ENCODE measurements at regions not wholly inside any gene's neighbourhood (a gene's known extent, or its start where the extent isn't known, plus 50 kb on each side); places are given as distances from the start of the nearest gene placed in this dataset.

GRCh38 chrX:36861601-36862000 is 146.6 kb upstream of the FAM47C start:
- Histone ChIP-seq H3K4me2 (replicated peaks; ENCODE audit: extremely low read depth, low read length, poor library complexity, severe bottlenecking) (no peak overlapping the region), H3K9ac (ENCODE audit: insufficient read depth, low read length, poor library complexity, severe bottlenecking) (no peak overlapping the region), H4K20me1 (ENCODE audit: insufficient read depth, low read length) (no peaks in the 10 kb centered on the region), H3K9me3 (replicated peaks in 1 of 2; ENCODE audit: control insufficient read depth in 1 of 2, insufficient read depth in 1 of 2, low read length in 2 of 2) (no peaks in the 10 kb centered on the region), H3K4me3 (replicated peaks in 1 of 3; ENCODE audit: low read depth in 2 of 3, low read length in 3 of 3) (no peak overlapping the region), H3K27me3 (ENCODE audit: control insufficient read depth in 2 of 2, insufficient read depth in 2 of 2, low read length in 2 of 2) (no peaks in the 10 kb centered on the region), H3K4me1 (ENCODE audit: control insufficient read depth in 1 of 2, insufficient read depth in 2 of 2, low read length in 2 of 2) (no peaks in the 10 kb centered on the region), H3K36me3 (replicated peaks in 1 of 2; ENCODE audit: control insufficient read depth in 1 of 2, insufficient read depth in 2 of 2, low read length in 2 of 2) (no peaks in the 10 kb centered on the region), H3K27ac (ENCODE audit: low read depth in 1 of 2, low read length in 2 of 2) (no peak overlapping the region), H2AFZ (ENCODE audit: insufficient read depth, low read depth, low read length, poor library complexity, severe bottlenecking) (no peak overlapping the region), H3K79me2 (ENCODE audit: insufficient read depth, low read length) (no peaks in the 10 kb centered on the region)
- H3K36me3 Mint-ChIP-seq, result no peaks in the 10 kb centered on the region
- DNase-seq, result no peak
- no peak overlapping the region for H3K4me3 Mint-ChIP-seq
- H3K4me1 Mint-ChIP-seq, result no peaks in the 10 kb centered on the region
- no peak for TF ChIP-seq CTCF (IDR thresholded peaks at IDR 0.05)
- H3K9me3 Mint-ChIP-seq, result no peaks in the 10 kb centered on the region
- no peak overlapping the region for H3K27ac Mint-ChIP-seq
- peaks cover 0 to 2% (median 0%) of the 10 kb centered on the region in 3 donors for H3K27me3 Mint-ChIP-seq (ENCODE audit: low read depth in 3 of 3)
- intact Hi-C loops (cut with micrococcal nuclease), result no loop called here

GRCh38 chrX:36867143-36867542 is 141.0 kb upstream of the FAM47C start:
- Mint-ChIP-seq H3K9me3 (peaks cover 0 to 3% (median 0%) of the 10 kb centered on the region in 7 donors), H3K4me3 (no peak overlapping the region), H3K4me1 (no peaks in the 10 kb centered on the region), H3K27ac (no peak overlapping the region), H3K36me3 (no peaks in the 10 kb centered on the region), H3K27me3 (ENCODE audit: low read depth in 3 of 3) (no peaks in the 10 kb centered on the region)
- Histone ChIP-seq H4K20me1 (ENCODE audit: insufficient read depth, low read length) (no peaks in the 10 kb centered on the region), H3K27ac (ENCODE audit: low read depth in 1 of 2, low read length in 2 of 2) (no peak overlapping the region), H3K4me3 (replicated peaks in 1 of 3; ENCODE audit: low read depth in 2 of 3, low read length in 3 of 3) (no peak overlapping the region), H3K36me3 (replicated peaks in 1 of 2; ENCODE audit: control insufficient read depth in 1 of 2, insufficient read depth in 2 of 2, low read length in 2 of 2) (no peaks in the 10 kb centered on the region), H3K9ac (ENCODE audit: insufficient read depth, low read length, poor library complexity, severe bottlenecking) (no peak overlapping the region), H3K4me2 (replicated peaks; ENCODE audit: extremely low read depth, low read length, poor library complexity, severe bottlenecking) (no peak overlapping the region), H3K27me3 (ENCODE audit: control insufficient read depth in 2 of 2, insufficient read depth in 2 of 2, low read length in 2 of 2) (no peaks in the 10 kb centered on the region), H2AFZ (ENCODE audit: insufficient read depth, low read depth, low read length, poor library complexity, severe bottlenecking) (no peak overlapping the region), H3K4me1 (ENCODE audit: control insufficient read depth in 1 of 2, insufficient read depth in 2 of 2, low read length in 2 of 2) (no peaks in the 10 kb centered on the region), H3K79me2 (ENCODE audit: insufficient read depth, low read length) (no peaks in the 10 kb centered on the region), H3K9me3 (replicated peaks in 1 of 2; ENCODE audit: control insufficient read depth in 1 of 2, insufficient read depth in 1 of 2, low read length in 2 of 2) (no peaks in the 10 kb centered on the region)
- no peak for DNase-seq
- peak; percentile 47 for TF ChIP-seq CTCF (IDR thresholded peaks at IDR 0.05)
- intact Hi-C loops (cut with micrococcal nuclease), result no loop called here
- WGBS (ENCODE audit: insufficient coverage), result no CpG with 5 or more reads among the region's 3 CpGs

All from CD14-positive monocyte (primary cell).